ENCODE measurements at regions not wholly inside any gene's neighbourhood (a gene's known extent, or its start where the extent isn't known, plus 50 kb on each side); places are given as distances from the start of the nearest gene placed in this dataset.
A peak's percentile ranks its signal among the peaks of the same experiment; 100 is the strongest.

DNA sequence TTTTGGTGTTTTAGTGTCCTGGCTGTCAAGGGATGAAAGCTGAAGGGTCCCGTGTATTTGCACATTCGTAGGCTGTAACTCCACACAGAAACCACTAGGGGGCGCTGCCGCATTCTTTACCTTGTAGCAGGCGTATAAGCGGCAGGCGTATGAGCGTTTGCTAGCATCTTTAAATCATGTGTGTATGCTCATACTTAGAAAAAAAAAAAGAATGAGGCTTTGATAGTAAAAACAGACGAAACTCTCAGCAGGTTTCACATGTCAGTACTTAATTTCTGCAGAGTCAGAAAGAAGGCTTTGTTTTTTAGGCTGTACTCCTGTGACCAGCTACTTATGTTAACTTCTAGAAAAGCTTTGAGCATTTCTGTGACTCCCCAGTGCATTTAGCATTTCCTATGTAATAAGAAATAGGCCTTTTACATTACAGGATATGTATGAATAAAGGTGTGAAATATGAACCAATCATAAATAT, 218.8 kb upstream of the ADAMTSL1 start:
- TF ChIP-seq, protein P1, sequence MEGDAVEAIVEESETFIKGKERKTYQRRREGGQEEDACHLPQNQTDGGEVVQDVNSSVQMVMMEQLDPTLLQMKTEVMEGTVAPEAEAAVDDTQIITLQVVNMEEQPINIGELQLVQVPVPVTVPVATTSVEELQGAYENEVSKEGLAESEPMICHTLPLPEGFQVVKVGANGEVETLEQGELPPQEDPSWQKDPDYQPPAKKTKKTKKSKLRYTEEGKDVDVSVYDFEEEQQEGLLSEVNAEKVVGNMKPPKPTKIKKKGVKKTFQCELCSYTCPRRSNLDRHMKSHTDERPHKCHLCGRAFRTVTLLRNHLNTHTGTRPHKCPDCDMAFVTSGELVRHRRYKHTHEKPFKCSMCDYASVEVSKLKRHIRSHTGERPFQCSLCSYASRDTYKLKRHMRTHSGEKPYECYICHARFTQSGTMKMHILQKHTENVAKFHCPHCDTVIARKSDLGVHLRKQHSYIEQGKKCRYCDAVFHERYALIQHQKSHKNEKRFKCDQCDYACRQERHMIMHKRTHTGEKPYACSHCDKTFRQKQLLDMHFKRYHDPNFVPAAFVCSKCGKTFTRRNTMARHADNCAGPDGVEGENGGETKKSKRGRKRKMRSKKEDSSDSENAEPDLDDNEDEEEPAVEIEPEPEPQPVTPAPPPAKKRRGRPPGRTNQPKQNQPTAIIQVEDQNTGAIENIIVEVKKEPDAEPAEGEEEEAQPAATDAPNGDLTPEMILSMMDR (IDR thresholded peaks at IDR 0.05) = peak; percentile 69 to 96 (median 91)
- no peak for TF ChIP-seq POLR2A (IDR thresholded peaks at IDR 0.05)

Data from esophagus squamous epithelium (tissue), 4 donors.